ENCODE measurements at regions not wholly inside any gene's neighbourhood (a gene's known extent, or its start where the extent isn't known, plus 50 kb on each side); places are given as distances from the start of the nearest gene placed in this dataset.
"Not testable (repeated sequence)": the region's sequence is repeated elsewhere in the genome, so short reads cannot be mapped to it uniquely, and the experiment has no call there.

- TF ChIP-seq, protein P1, sequence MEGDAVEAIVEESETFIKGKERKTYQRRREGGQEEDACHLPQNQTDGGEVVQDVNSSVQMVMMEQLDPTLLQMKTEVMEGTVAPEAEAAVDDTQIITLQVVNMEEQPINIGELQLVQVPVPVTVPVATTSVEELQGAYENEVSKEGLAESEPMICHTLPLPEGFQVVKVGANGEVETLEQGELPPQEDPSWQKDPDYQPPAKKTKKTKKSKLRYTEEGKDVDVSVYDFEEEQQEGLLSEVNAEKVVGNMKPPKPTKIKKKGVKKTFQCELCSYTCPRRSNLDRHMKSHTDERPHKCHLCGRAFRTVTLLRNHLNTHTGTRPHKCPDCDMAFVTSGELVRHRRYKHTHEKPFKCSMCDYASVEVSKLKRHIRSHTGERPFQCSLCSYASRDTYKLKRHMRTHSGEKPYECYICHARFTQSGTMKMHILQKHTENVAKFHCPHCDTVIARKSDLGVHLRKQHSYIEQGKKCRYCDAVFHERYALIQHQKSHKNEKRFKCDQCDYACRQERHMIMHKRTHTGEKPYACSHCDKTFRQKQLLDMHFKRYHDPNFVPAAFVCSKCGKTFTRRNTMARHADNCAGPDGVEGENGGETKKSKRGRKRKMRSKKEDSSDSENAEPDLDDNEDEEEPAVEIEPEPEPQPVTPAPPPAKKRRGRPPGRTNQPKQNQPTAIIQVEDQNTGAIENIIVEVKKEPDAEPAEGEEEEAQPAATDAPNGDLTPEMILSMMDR (IDR thresholded peaks at IDR 0.05; ENCODE audit: insufficient read depth, low read length, poor library complexity, severe bottlenecking) = not testable (repeated sequence)
- TF ChIP-seq EZH2phosphoT487 (conservative IDR thresholded peaks at IDR 0.05; ENCODE audit: low read length) = not testable (repeated sequence)
Measured at GRCh38 chr11:29142573-29142972, 874.3 kb downstream of the KCNA4 start.

All from SU-DHL-6 (cell line).